ENCODE measurements at regions not wholly inside any gene's neighbourhood (a gene's known extent, or its start where the extent isn't known, plus 50 kb on each side); places are given as distances from the start of the nearest gene placed in this dataset.
"Not testable (repeated sequence)": the region's sequence is repeated elsewhere in the genome, so short reads cannot be mapped to it uniquely, and the experiment has no call there.

- H3K4me3 ChIP-seq (ENCODE audit: low read depth, low read length); H3K27me3 ChIP-seq (ENCODE audit: control insufficient read depth, insufficient read depth, low read length); CTCF ChIA-PET; POLR2A ChIA-PET; H3K36me3 ChIP-seq (ENCODE audit: control insufficient read depth, insufficient read depth, low read length); DNase-seq (ENCODE audit: low read depth): not testable (repeated sequence)
Observed at GRCh38 chr7:56828078-56828860, 304.0 kb downstream of the ZNF479 start.

GRCh38 chr7:56827539-56827938 lies 304.7 kb downstream of the ZNF479 start:
- CTCF ChIA-PET; H3K4me3 ChIP-seq (ENCODE audit: low read depth, low read length); DNase-seq (ENCODE audit: low read depth); POLR2A ChIA-PET; H3K36me3 ChIP-seq (ENCODE audit: control insufficient read depth, insufficient read depth, low read length); H3K27me3 ChIP-seq (ENCODE audit: control insufficient read depth, insufficient read depth, low read length): not testable (repeated sequence)

- CTCF ChIA-PET; H3K36me3 ChIP-seq (ENCODE audit: control insufficient read depth, insufficient read depth, low read length); H3K27me3 ChIP-seq (ENCODE audit: control insufficient read depth, insufficient read depth, low read length); H3K4me3 ChIP-seq (ENCODE audit: low read depth, low read length); POLR2A ChIA-PET; DNase-seq (ENCODE audit: low read depth): not testable (repeated sequence)
Observed at GRCh38 chr7:56826556-56826955, 305.7 kb downstream of the ZNF479 start.

- POLR2A ChIA-PET: not testable (repeated sequence)
Observed at GRCh38 chr7:56825756-56826540, 306.3 kb downstream of the ZNF479 start.

GRCh38 chr7:56825121-56825520 lies 307.1 kb downstream of the ZNF479 start:
- POLR2A ChIA-PET; H3K36me3 ChIP-seq (ENCODE audit: control insufficient read depth, insufficient read depth, low read length); H3K27me3 ChIP-seq (ENCODE audit: control insufficient read depth, insufficient read depth, low read length); DNase-seq (ENCODE audit: low read depth); H3K4me3 ChIP-seq (ENCODE audit: low read depth, low read length); CTCF ChIA-PET: not testable (repeated sequence)

More at GRCh38 chr7:56825756-56826540, 306.3 kb downstream of the ZNF479 start:
- CTCF ChIA-PET; H3K4me3 ChIP-seq (ENCODE audit: low read depth, low read length); H3K27me3 ChIP-seq (ENCODE audit: control insufficient read depth, insufficient read depth, low read length); DNase-seq (ENCODE audit: low read depth); H3K36me3 ChIP-seq (ENCODE audit: control insufficient read depth, insufficient read depth, low read length): not testable (repeated sequence)

GRCh38 chr7:56823872-56824635 lies 308.2 kb downstream of the ZNF479 start:
- POLR2A ChIA-PET; DNase-seq (ENCODE audit: low read depth); H3K36me3 ChIP-seq (ENCODE audit: control insufficient read depth, insufficient read depth, low read length); H3K4me3 ChIP-seq (ENCODE audit: low read depth, low read length); CTCF ChIA-PET; H3K27me3 ChIP-seq (ENCODE audit: control insufficient read depth, insufficient read depth, low read length): not testable (repeated sequence)

- POLR2A ChIA-PET; H3K4me3 ChIP-seq (ENCODE audit: low read depth, low read length); H3K36me3 ChIP-seq (ENCODE audit: control insufficient read depth, insufficient read depth, low read length); H3K27me3 ChIP-seq (ENCODE audit: control insufficient read depth, insufficient read depth, low read length); CTCF ChIA-PET; DNase-seq (ENCODE audit: low read depth): not testable (repeated sequence)
Observed at GRCh38 chr7:56823231-56823630, 309.0 kb downstream of the ZNF479 start.

GRCh38 chr7:56822153-56822552 lies 310.1 kb downstream of the ZNF479 start:
- H3K36me3 ChIP-seq (ENCODE audit: control insufficient read depth, insufficient read depth, low read length); H3K4me3 ChIP-seq (ENCODE audit: low read depth, low read length); H3K27me3 ChIP-seq (ENCODE audit: control insufficient read depth, insufficient read depth, low read length); CTCF ChIA-PET; POLR2A ChIA-PET; DNase-seq (ENCODE audit: low read depth): not testable (repeated sequence)

- H3K36me3 ChIP-seq (ENCODE audit: control insufficient read depth, insufficient read depth, low read length); DNase-seq (ENCODE audit: low read depth); H3K4me3 ChIP-seq (ENCODE audit: low read depth, low read length); CTCF ChIA-PET; H3K27me3 ChIP-seq (ENCODE audit: control insufficient read depth, insufficient read depth, low read length); POLR2A ChIA-PET: not testable (repeated sequence)
Observed at GRCh38 chr7:56821561-56821960, 310.7 kb downstream of the ZNF479 start.

GRCh38 chr7:56818261-56818660 lies 314.0 kb downstream of the ZNF479 start:
- CTCF ChIA-PET; DNase-seq (ENCODE audit: low read depth); POLR2A ChIA-PET; H3K36me3 ChIP-seq (ENCODE audit: control insufficient read depth, insufficient read depth, low read length); H3K4me3 ChIP-seq (ENCODE audit: low read depth, low read length); H3K27me3 ChIP-seq (ENCODE audit: control insufficient read depth, insufficient read depth, low read length): not testable (repeated sequence)

GRCh38 chr7:56814911-56815310 lies 317.3 kb downstream of the ZNF479 start:
- H3K4me3 ChIP-seq (ENCODE audit: low read depth, low read length); CTCF ChIA-PET; H3K36me3 ChIP-seq (ENCODE audit: control insufficient read depth, insufficient read depth, low read length); DNase-seq (ENCODE audit: low read depth); H3K27me3 ChIP-seq (ENCODE audit: control insufficient read depth, insufficient read depth, low read length); POLR2A ChIA-PET: not testable (repeated sequence)

GRCh38 chr7:56814390-56814789 lies 317.8 kb downstream of the ZNF479 start:
- H3K4me3 ChIP-seq (ENCODE audit: low read depth, low read length); CTCF ChIA-PET; DNase-seq (ENCODE audit: low read depth); POLR2A ChIA-PET; H3K27me3 ChIP-seq (ENCODE audit: control insufficient read depth, insufficient read depth, low read length); H3K36me3 ChIP-seq (ENCODE audit: control insufficient read depth, insufficient read depth, low read length): not testable (repeated sequence)

GRCh38 chr7:56813975-56814374 lies 318.3 kb downstream of the ZNF479 start:
- H3K4me3 ChIP-seq (ENCODE audit: low read depth, low read length); POLR2A ChIA-PET; H3K36me3 ChIP-seq (ENCODE audit: control insufficient read depth, insufficient read depth, low read length); DNase-seq (ENCODE audit: low read depth); H3K27me3 ChIP-seq (ENCODE audit: control insufficient read depth, insufficient read depth, low read length); CTCF ChIA-PET: not testable (repeated sequence)

All from BJ (cell line).